HEK293 (cell line): ENCODE measurements at regions not wholly inside any gene's neighbourhood (a gene's known extent, or its start where the extent isn't known, plus 50 kb on each side); places are given as distances from the start of the nearest gene placed in this dataset.

Source experiments
- CTCF ChIA-PET: fragments of 350-600 bp; formaldehyde crosslinking; extraction: SDS; loops from one replicate; lab custom pipeline; 2021; ENCODE audit warnings: antibody characterized with exemption; lab: Yijun Ruan, JAX
- POLR2A ChIA-PET: fragments of 300-600 bp; formaldehyde crosslinking; extraction: SDS; loops from one replicate; lab custom pipeline; 2020; ENCODE audit warnings: antibody characterized with exemption, inconsistent platforms; lab: Yijun Ruan, JAX
- H3K27ac ChIP-seq: fragments of 200-500 bp; sonication (Bioruptor generic); 2 replicates; pipeline ENCODE4 v1.5.1; 2014; ENCODE audit warnings: low read depth, low read length, control low read depth, inconsistent platforms; ENCODE audit errors: extremely low read depth
- H3K36me3 ChIP-seq, 2 experiments: fragments of 200-500 bp in 1 of 2; sonication (Bioruptor generic) in 1 of 2; 1 replicate in 1 of 2; 2 replicates in 1 of 2; pipeline ENCODE4 v1.5.1; 2014 to 2017; ENCODE audit warnings: inconsistent platforms in 2 of 2, low read length in 2 of 2; ENCODE audit not compliant: control insufficient read depth in 2 of 2, insufficient read depth in 1 of 2
- H3K4me1 ChIP-seq: fragments of 200-500 bp; sonication (Bioruptor generic); 2 replicates; pipeline ENCODE4 v1.5.1; 2014; ENCODE audit warnings: mild to moderate bottlenecking, low read length, inconsistent platforms; ENCODE audit not compliant: control insufficient read depth, insufficient read depth
- H3K4me3 ChIP-seq: 2 replicates; pipeline ENCODE4 v1.5.1; 2011; ENCODE audit warnings: low read depth, mild to moderate bottlenecking, control low read depth, low read length, moderate library complexity
- H3K9me3 ChIP-seq: fragments of 200-500 bp; sonication (Bioruptor generic); 2 replicates; pipeline ENCODE4 v1.5.1; 2014; ENCODE audit warnings: low read depth, low read length, inconsistent platforms; ENCODE audit not compliant: control insufficient read depth, insufficient read depth
- GLIS2 ChIP-seq: fragments of 450-650 bp; formaldehyde crosslinking; IDR thresholded peaks from 2 replicates; pipeline ENCODE4 v1.5.1; 2016; ENCODE audit warnings: missing biosample characterization, missing genetic modification characterization
- KLF10 ChIP-seq: fragments of 450-650 bp; IDR thresholded peaks from 2 replicates; pipeline ENCODE4 v1.5.1; 2018; ENCODE audit warnings: missing biosample characterization, mild to moderate bottlenecking, missing genetic modification characterization
- KLF9 ChIP-seq: fragments of 450-650 bp; formaldehyde crosslinking; IDR thresholded peaks from 2 replicates; pipeline ENCODE4 v1.5.1; 2016; ENCODE audit warnings: missing biosample characterization, missing genetic modification characterization, low read depth
- ZFHX2 ChIP-seq: fragments of 450-650 bp; formaldehyde crosslinking; conservative IDR thresholded peaks from 2 replicates; pipeline ENCODE4 v1.5.1; 2016; ENCODE audit warnings: missing biosample characterization, missing genetic modification characterization
- ZNF10 ChIP-seq: fragments of 450-650 bp; formaldehyde crosslinking; IDR thresholded peaks from 2 replicates; pipeline ENCODE4 v1.5.1; 2017; ENCODE audit warnings: missing biosample characterization, missing genetic modification characterization
- ZNF155 ChIP-seq: fragments of 450-650 bp; formaldehyde crosslinking; IDR thresholded peaks from 2 replicates; pipeline ENCODE4 v1.5.1; 2016; ENCODE audit warnings: missing biosample characterization, missing genetic modification characterization
- ZNF214 ChIP-seq: fragments of 450-650 bp; formaldehyde crosslinking; IDR thresholded peaks from 2 replicates; pipeline ENCODE4 v1.5.1; 2017; ENCODE audit warnings: missing biosample characterization, mild to moderate bottlenecking, missing genetic modification characterization, borderline replicate concordance
- ZNF223 ChIP-seq: fragments of 450-650 bp; formaldehyde crosslinking; IDR thresholded peaks from 2 replicates; pipeline ENCODE4 v1.5.1; 2016; ENCODE audit warnings: missing biosample characterization, missing genetic modification characterization
- ZNF24 ChIP-seq: fragments of 450-650 bp; formaldehyde crosslinking; IDR thresholded peaks from 2 replicates; pipeline ENCODE4 v1.5.1; 2016; ENCODE audit warnings: missing biosample characterization, missing genetic modification characterization
- ZNF248 ChIP-seq: fragments of 450-650 bp; formaldehyde crosslinking; IDR thresholded peaks from 2 replicates; pipeline ENCODE4 v1.5.1; 2017; ENCODE audit warnings: missing biosample characterization, missing genetic modification characterization
- ZNF274 ChIP-seq, 2 experiments: fragments of 200-500 bp in 1 of 2; fragments of 450-650 bp in 1 of 2; sonication (Bioruptor generic) in 1 of 2; formaldehyde crosslinking in 1 of 2; IDR thresholded peaks; 2 replicates each; pipeline versions ENCODE4 v1.5.1 to v1.6.1; 2014 to 2016; ENCODE audit warnings: borderline replicate concordance in 1 of 2, inconsistent platforms in 1 of 2, low read length in 1 of 2, missing biosample characterization in 1 of 2, missing genetic modification characterization in 1 of 2
- ZNF292 ChIP-seq: fragments of 450-650 bp; formaldehyde crosslinking; IDR thresholded peaks from 2 replicates; pipeline ENCODE4 v1.5.1; 2016; ENCODE audit warnings: low read depth, missing biosample characterization, missing genetic modification characterization, borderline replicate concordance
- ZNF302 ChIP-seq: fragments of 450-650 bp; formaldehyde crosslinking; IDR thresholded peaks from 2 replicates; pipeline ENCODE4 v1.5.1; 2016; ENCODE audit warnings: missing biosample characterization, missing genetic modification characterization, low read depth
- ZNF311 ChIP-seq: fragments of 450-650 bp; formaldehyde crosslinking; IDR thresholded peaks from 2 replicates; pipeline ENCODE4 v1.5.1; 2017; ENCODE audit warnings: missing biosample characterization, missing genetic modification characterization, borderline replicate concordance
- ZNF335 ChIP-seq: fragments of 450-650 bp; formaldehyde crosslinking; conservative IDR thresholded peaks from 2 replicates; pipeline ENCODE4 v1.5.1; 2016; ENCODE audit warnings: missing biosample characterization, missing genetic modification characterization
- ZNF354C ChIP-seq: fragments of 450-650 bp; formaldehyde crosslinking; IDR thresholded peaks from 2 replicates; pipeline ENCODE4 v1.5.1; 2016; ENCODE audit warnings: missing biosample characterization, missing genetic modification characterization, low read depth, borderline replicate concordance
- ZNF404 ChIP-seq: fragments of 450-650 bp; formaldehyde crosslinking; IDR thresholded peaks from 2 replicates; pipeline ENCODE4 v1.5.1; 2017; ENCODE audit warnings: missing biosample characterization, missing genetic modification characterization
- ZNF514 ChIP-seq: fragments of 450-650 bp; formaldehyde crosslinking; IDR thresholded peaks from 2 replicates; pipeline ENCODE4 v1.5.1; 2016; ENCODE audit warnings: missing biosample characterization, missing genetic modification characterization
- ZNF561 ChIP-seq: fragments of 450-650 bp; IDR thresholded peaks from 2 replicates; pipeline ENCODE4 v1.5.1; 2018; ENCODE audit warnings: missing biosample characterization, missing genetic modification characterization, borderline replicate concordance
- ZNF610 ChIP-seq: fragments of 450-650 bp; formaldehyde crosslinking; IDR thresholded peaks from 2 replicates; pipeline ENCODE4 v1.5.1; 2016; ENCODE audit warnings: missing biosample characterization, missing genetic modification characterization, borderline replicate concordance
- ZNF645 ChIP-seq: fragments of 450-650 bp; formaldehyde crosslinking; IDR thresholded peaks from 2 replicates; pipeline ENCODE4; 2016; ENCODE audit warnings: missing biosample characterization, missing genetic modification characterization
- ZNF768 ChIP-seq: fragments of 450-650 bp; formaldehyde crosslinking; IDR thresholded peaks from 2 replicates; pipeline ENCODE4 v1.5.1; 2018; ENCODE audit warnings: missing biosample characterization, mild to moderate bottlenecking, missing genetic modification characterization
- ZNF830 ChIP-seq: fragments of 450-650 bp; IDR thresholded peaks from 2 replicates; pipeline ENCODE4 v1.5.0; 2018; ENCODE audit warnings: missing biosample characterization, missing genetic modification characterization, low read depth, mild to moderate bottlenecking, moderate library complexity
- ZSCAN4 ChIP-seq: fragments of 450-650 bp; formaldehyde crosslinking; IDR thresholded peaks from 2 replicates; pipeline ENCODE4 v1.5.1; 2017; ENCODE audit warnings: missing biosample characterization, missing genetic modification characterization
- TF ChIP-seq, protein P1 (sequence below): fragments of 450-650 bp; formaldehyde crosslinking; IDR thresholded peaks from 2 replicates; pipeline ENCODE4 v1.5.0; 2017; ENCODE audit warnings: missing biosample characterization, missing genetic modification characterization, borderline replicate concordance
- TF ChIP-seq, protein P2 (sequence below): fragments of 450-650 bp; formaldehyde crosslinking; optimal IDR thresholded peaks from 2 replicates; pipeline ENCODE3; 2016; ENCODE audit warnings: missing biosample characterization, mild to moderate bottlenecking, missing genetic modification characterization

DNA sequence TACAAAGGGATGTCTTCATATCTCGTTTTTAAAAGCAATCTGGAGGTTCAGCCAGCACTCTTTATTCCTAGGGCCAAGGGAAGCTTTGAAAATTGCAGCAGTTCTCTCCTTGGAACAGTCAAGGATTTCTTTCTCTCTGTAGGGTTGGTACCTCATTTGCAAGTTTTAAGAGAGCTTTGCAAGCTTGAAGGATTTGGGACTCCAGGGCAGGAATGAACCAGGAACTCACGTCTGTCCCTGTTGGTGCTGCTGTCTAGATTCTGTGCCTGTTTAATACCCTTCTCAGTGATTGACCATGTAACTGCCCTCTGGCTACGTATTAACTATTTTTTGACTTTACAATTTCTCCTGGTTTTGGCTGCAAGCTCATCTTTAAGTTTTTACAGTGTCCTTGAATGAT, 262.5 kb upstream of the ST6GAL2 start (continued):
- TF ChIP-seq ZFHX2 (no peak), ZNF311 (tag by site-specific recombination) (no peak), ZNF768 (tag by site-specific recombination) (no peak), ZNF514 (tag by site-specific recombination) (no peak), ZNF274 (IDR thresholded peaks at IDR 0.05; ENCODE audit: low read length) (no peak), ZNF274 (tag by site-specific recombination; IDR thresholded peaks at IDR 0.05; ENCODE audit: borderline replicate concordance) (no peak), ZNF354C (tag by site-specific recombination) (no peak)

- TF ChIP-seq KLF9 (no peak), ZNF155 (tag by site-specific recombination) (no peak), ZNF404 (tag by site-specific recombination) (no peak), ZSCAN4 (tag by site-specific recombination) (no peak), GLIS2 (tag by site-specific recombination) (no peak), ZNF292 (tag by site-specific recombination) (no peak), ZNF610 (tag by site-specific recombination) (no peak), ZNF214 (no peak), ZNF335 (tag by site-specific recombination) (no peak), ZNF561 (tag by site-specific recombination) (no peak), KLF10 (tag by site-specific recombination) (no peak), ZNF302 (no peak), ZNF645 (no peak), ZNF248 (tag by site-specific recombination) (no peak), ZNF830 (tag by site-specific recombination) (no peak), ZNF24 (tag by site-specific recombination) (no peak), ZNF10 (tag by site-specific recombination) (no peak), ZNF223 (no peak)
- TF ChIP-seq, protein P1, sequence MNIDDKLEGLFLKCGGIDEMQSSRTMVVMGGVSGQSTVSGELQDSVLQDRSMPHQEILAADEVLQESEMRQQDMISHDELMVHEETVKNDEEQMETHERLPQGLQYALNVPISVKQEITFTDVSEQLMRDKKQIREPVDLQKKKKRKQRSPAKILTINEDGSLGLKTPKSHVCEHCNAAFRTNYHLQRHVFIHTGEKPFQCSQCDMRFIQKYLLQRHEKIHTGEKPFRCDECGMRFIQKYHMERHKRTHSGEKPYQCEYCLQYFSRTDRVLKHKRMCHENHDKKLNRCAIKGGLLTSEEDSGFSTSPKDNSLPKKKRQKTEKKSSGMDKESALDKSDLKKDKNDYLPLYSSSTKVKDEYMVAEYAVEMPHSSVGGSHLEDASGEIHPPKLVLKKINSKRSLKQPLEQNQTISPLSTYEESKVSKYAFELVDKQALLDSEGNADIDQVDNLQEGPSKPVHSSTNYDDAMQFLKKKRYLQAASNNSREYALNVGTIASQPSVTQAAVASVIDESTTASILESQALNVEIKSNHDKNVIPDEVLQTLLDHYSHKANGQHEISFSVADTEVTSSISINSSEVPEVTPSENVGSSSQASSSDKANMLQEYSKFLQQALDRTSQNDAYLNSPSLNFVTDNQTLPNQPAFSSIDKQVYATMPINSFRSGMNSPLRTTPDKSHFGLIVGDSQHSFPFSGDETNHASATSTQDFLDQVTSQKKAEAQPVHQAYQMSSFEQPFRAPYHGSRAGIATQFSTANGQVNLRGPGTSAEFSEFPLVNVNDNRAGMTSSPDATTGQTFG, result no peak
- TF ChIP-seq, protein P2, sequence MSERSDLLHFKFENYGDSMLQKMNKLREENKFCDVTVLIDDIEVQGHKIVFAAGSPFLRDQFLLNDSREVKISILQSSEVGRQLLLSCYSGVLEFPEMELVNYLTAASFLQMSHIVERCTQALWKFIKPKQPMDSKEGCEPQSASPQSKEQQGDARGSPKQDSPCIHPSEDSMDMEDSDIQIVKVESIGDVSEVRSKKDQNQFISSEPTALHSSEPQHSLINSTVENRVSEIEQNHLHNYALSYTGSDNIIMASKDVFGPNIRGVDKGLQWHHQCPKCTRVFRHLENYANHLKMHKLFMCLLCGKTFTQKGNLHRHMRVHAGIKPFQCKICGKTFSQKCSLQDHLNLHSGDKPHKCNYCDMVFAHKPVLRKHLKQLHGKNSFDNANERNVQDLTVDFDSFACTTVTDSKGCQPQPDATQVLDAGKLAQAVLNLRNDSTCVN, result no peak
- ChIA-PET CTCF (no interaction called here), POLR2A (no interaction called here)
- no peak overlapping the region for H3K27ac ChIP-seq
- H3K36me3 ChIP-seq, result no peaks in the 10 kb centered on the region
- H3K9me3 ChIP-seq, result no peaks in the 10 kb centered on the region
- H3K4me1 ChIP-seq, result no peaks in the 10 kb centered on the region
- no peak overlapping the region for H3K4me3 ChIP-seq
Measured at GRCh38 chr2:107160640-107161239, 274.8 kb upstream of the ST6GAL2 start.
